ENCODE measurements at regions not wholly inside any gene's neighbourhood (a gene's known extent, or its start where the extent isn't known, plus 50 kb on each side); places are given as distances from the start of the nearest gene placed in this dataset.

DNA sequence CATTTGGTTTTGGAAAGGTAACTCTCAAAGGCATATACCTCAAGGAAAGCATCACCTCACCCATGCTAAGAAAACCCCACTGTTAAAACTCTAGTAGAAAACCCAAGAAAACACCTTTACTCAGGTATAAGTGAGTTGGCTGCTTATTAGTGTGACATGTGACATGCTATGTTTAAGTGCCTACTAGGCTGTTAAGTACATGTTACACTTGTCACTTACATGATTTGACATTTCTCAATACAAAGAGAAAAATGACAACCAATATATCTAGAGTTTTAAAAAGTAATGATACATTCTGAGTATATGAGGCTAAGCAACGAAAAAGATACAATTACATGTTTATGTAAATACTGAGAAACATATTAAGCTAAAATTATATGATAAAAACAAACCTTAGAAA, 1548.3 kb upstream of the TENM3 start:
- Histone ChIP-seq H3K9ac (no peak overlapping the region), H4K20me1 (ENCODE audit: insufficient read depth) (no peaks in the 10 kb centered on the region)

GRCh38 chr4:180695851-180696250, 1547.4 kb upstream of the TENM3 start:
- Histone ChIP-seq H3K4me2 (peak overlapping the region; percentile 11; the same call in 1 of the 2 replicates), H3K79me2 (ENCODE audit: insufficient read depth, low read depth) (no peaks in the 10 kb centered on the region), H3K4me1 (ENCODE audit: low read depth, poor library complexity, severe bottlenecking) (peaks cover 12% of the 10 kb centered on the region), H4K20me1 (ENCODE audit: insufficient read depth) (no peaks in the 10 kb centered on the region), H3K36me3 (ENCODE audit: insufficient read depth) (no peaks in the 10 kb centered on the region), H2AFZ (ENCODE audit: low read depth) (no peak overlapping the region), H3K9ac (no peak overlapping the region), H3K27me3 (ENCODE audit: insufficient read depth, low read depth) (no peaks in the 10 kb centered on the region), H3K4me3 (IDR thresholded peaks at IDR 0.05; ENCODE audit: insufficient read depth, low read depth, low read length) (no peak overlapping the region), H3K27ac (no peak overlapping the region)
- TF ChIP-seq, protein P1, sequence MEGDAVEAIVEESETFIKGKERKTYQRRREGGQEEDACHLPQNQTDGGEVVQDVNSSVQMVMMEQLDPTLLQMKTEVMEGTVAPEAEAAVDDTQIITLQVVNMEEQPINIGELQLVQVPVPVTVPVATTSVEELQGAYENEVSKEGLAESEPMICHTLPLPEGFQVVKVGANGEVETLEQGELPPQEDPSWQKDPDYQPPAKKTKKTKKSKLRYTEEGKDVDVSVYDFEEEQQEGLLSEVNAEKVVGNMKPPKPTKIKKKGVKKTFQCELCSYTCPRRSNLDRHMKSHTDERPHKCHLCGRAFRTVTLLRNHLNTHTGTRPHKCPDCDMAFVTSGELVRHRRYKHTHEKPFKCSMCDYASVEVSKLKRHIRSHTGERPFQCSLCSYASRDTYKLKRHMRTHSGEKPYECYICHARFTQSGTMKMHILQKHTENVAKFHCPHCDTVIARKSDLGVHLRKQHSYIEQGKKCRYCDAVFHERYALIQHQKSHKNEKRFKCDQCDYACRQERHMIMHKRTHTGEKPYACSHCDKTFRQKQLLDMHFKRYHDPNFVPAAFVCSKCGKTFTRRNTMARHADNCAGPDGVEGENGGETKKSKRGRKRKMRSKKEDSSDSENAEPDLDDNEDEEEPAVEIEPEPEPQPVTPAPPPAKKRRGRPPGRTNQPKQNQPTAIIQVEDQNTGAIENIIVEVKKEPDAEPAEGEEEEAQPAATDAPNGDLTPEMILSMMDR (conservative IDR thresholded peaks at IDR 0.05; ENCODE audit: low read depth, low read length) = no peak

More for the DNA sequence above, 1548.3 kb upstream of the TENM3 start:
- Histone ChIP-seq H3K36me3 (ENCODE audit: insufficient read depth) (no peaks in the 10 kb centered on the region), H3K27ac (no peak overlapping the region), H3K79me2 (ENCODE audit: insufficient read depth, low read depth) (no peaks in the 10 kb centered on the region), H3K4me1 (ENCODE audit: low read depth, poor library complexity, severe bottlenecking) (peaks cover 12% of the 10 kb centered on the region), H2AFZ (ENCODE audit: low read depth) (no peak overlapping the region), H3K27me3 (ENCODE audit: insufficient read depth, low read depth) (no peaks in the 10 kb centered on the region), H3K4me3 (IDR thresholded peaks at IDR 0.05; ENCODE audit: insufficient read depth, low read depth, low read length) (no peak overlapping the region), H3K4me2 (no peak overlapping the region)
- TF ChIP-seq, protein P1 (conservative IDR thresholded peaks at IDR 0.05; ENCODE audit: low read depth, low read length) = no peak

DNA sequence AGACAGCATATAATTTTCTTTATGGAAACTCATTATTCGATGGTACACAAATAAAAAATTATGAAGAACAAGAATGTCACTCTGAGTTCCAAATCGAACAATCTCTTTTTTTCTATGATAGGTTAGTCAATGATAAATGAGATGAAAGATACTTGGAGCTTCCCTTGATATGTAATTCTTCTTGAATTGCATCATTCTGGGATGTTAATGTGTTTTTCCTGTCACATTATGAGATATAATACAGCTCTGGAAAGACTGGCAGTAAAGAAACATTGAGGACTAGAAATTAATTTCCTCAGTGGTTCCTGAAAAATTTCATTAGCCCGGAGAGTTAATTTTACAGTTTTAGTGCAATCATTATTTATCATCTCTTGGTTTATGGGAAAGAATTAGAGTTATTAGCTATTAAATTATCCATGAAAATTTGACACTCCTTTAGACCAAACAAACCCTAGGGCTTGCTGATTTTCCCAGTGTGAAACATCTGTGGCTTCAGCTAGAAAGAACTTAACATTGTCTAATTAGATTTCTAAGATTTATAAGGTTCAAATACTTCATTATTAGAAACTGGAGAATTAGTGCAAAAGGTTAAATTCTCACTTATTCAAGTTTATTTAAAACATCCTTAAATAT, 1546.6 kb upstream of the TENM3 start:
- no peaks in the 10 kb centered on the region for H3K36me3 ChIP-seq (ENCODE audit: insufficient read depth)
- H3K9ac ChIP-seq = no peak overlapping the region
- no peak overlapping the region for H3K4me3 ChIP-seq (IDR thresholded peaks at IDR 0.05; ENCODE audit: insufficient read depth, low read depth, low read length)
- peak overlapping the region; percentile 11; the same call in 1 of the 2 replicates for H3K4me2 ChIP-seq
- TF ChIP-seq, protein P1 (conservative IDR thresholded peaks at IDR 0.05; ENCODE audit: low read depth, low read length) = no peak
- no peaks in the 10 kb centered on the region for H3K79me2 ChIP-seq (ENCODE audit: insufficient read depth, low read depth)
- peaks cover 12% of the 10 kb centered on the region for H3K4me1 ChIP-seq (ENCODE audit: low read depth, poor library complexity, severe bottlenecking)
- no peak overlapping the region for H3K27ac ChIP-seq
- no peak overlapping the region for H2AFZ ChIP-seq (ENCODE audit: low read depth)
- H4K20me1 ChIP-seq (ENCODE audit: insufficient read depth) = no peaks in the 10 kb centered on the region
- no peaks in the 10 kb centered on the region for H3K27me3 ChIP-seq (ENCODE audit: insufficient read depth, low read depth)

GRCh38 chr4:180698550-180699195, 1544.5 kb upstream of the TENM3 start:
- no peaks in the 10 kb centered on the region for H3K27me3 ChIP-seq (ENCODE audit: insufficient read depth, low read depth)
- no peaks in the 10 kb centered on the region for H3K36me3 ChIP-seq (ENCODE audit: insufficient read depth)
- no peak overlapping the region for H2AFZ ChIP-seq (ENCODE audit: low read depth)
- no peaks in the 10 kb centered on the region for H3K79me2 ChIP-seq (ENCODE audit: insufficient read depth, low read depth)
- TF ChIP-seq, protein P1 (conservative IDR thresholded peaks at IDR 0.05; ENCODE audit: low read depth, low read length) = no peak
- no peak overlapping the region for H3K4me2 ChIP-seq
- peaks cover 12% of the 10 kb centered on the region for H3K4me1 ChIP-seq (ENCODE audit: low read depth, poor library complexity, severe bottlenecking)
- no peak overlapping the region for H3K27ac ChIP-seq
- no peak overlapping the region for H3K4me3 ChIP-seq (IDR thresholded peaks at IDR 0.05; ENCODE audit: insufficient read depth, low read depth, low read length)
- H4K20me1 ChIP-seq (ENCODE audit: insufficient read depth) = no peaks in the 10 kb centered on the region
- H3K9ac ChIP-seq = no peak overlapping the region

All from KMS-11 (cell line).